Osteoblast (primary cell): ENCODE measurements at regions not wholly inside any gene's neighbourhood (a gene's known extent, or its start where the extent isn't known, plus 50 kb on each side); places are given as distances from the start of the nearest gene placed in this dataset.

Experiments used
- DNase-seq: peaks from one replicate; pipeline ENCODE4 v3.0.0; 2011; ENCODE audit warnings: low spot score, mixed read lengths; ENCODE audit not compliant: insufficient read length; ENCODE audit errors: missing footprints
- H2AFZ ChIP-seq: 2 replicates; pipeline ENCODE4 v1.6.0; 2011; ENCODE audit warnings: mild to moderate bottlenecking, low read length
- H3K27ac ChIP-seq: 2 replicates; pipeline ENCODE4 v1.5.1; 2011; ENCODE audit warnings: mild to moderate bottlenecking, low read depth, low read length, moderate library complexity
- H3K27me3 ChIP-seq: 2 replicates; pipeline ENCODE4 v1.6.0; 2012; ENCODE audit warnings: mild to moderate bottlenecking, control low read depth, inconsistent platforms, low read length, moderate library complexity; ENCODE audit not compliant: insufficient read depth
- H3K36me3 ChIP-seq: 2 replicates; pipeline ENCODE4 v1.5.1; 2011; ENCODE audit warnings: mild to moderate bottlenecking, low read length, control low read depth, moderate library complexity; ENCODE audit not compliant: insufficient read depth
- H3K4me1 ChIP-seq: 2 replicates; pipeline ENCODE4 v1.5.1; 2011; ENCODE audit warnings: mild to moderate bottlenecking, low read length, control low read depth, moderate library complexity; ENCODE audit not compliant: insufficient read depth
- H3K4me2 ChIP-seq: 2 replicates; pipeline ENCODE4 v1.6.0; 2011; ENCODE audit warnings: mild to moderate bottlenecking, low read length; ENCODE audit not compliant: insufficient read depth
- H3K4me3 ChIP-seq: fragments of 200-600 bp; sonication (generic); 3 replicates; pipeline ENCODE4 v1.5.1; 2012; ENCODE audit warnings: mild to moderate bottlenecking, low read length, inconsistent platforms; ENCODE audit not compliant: insufficient read depth
- H3K79me2 ChIP-seq: 2 replicates; pipeline ENCODE4 v1.6.0; 2012; ENCODE audit warnings: mild to moderate bottlenecking, low read length, control low read depth, inconsistent platforms; ENCODE audit not compliant: insufficient read depth
- H3K9me3 ChIP-seq: 2 replicates; pipeline ENCODE4 v1.5.1; 2011; ENCODE audit warnings: low read depth, low read length, control low read depth
- H4K20me1 ChIP-seq: 2 replicates; pipeline ENCODE4 v1.6.0; 2012; ENCODE audit warnings: mild to moderate bottlenecking, low read length, control low read depth; ENCODE audit not compliant: insufficient read depth
- CTCF ChIP-seq: IDR thresholded peaks from 2 replicates; pipeline ENCODE4 v1.5.1; 2011; ENCODE audit warnings: mild to moderate bottlenecking, low read depth, low read length, moderate library complexity; ENCODE audit errors: extremely low read depth

- Histone ChIP-seq H3K79me2 (no peaks in the 10 kb centered on the region), H4K20me1 (no peaks in the 10 kb centered on the region), H3K27ac (no peak overlapping the region), H3K36me3 (no peaks in the 10 kb centered on the region), H3K4me2 (no peak overlapping the region), H2AFZ (no peak overlapping the region), H3K4me1 (no peaks in the 10 kb centered on the region), H3K4me3 (no peak overlapping the region), H3K27me3 (peaks cover 23% of the 10 kb centered on the region), H3K9me3 (no peaks in the 10 kb centered on the region)
- DNase-seq: no peak
- TF ChIP-seq CTCF: no peak
Measured at GRCh38 chrX:69069876-69070275, 95.4 kb downstream of the PJA1 start.

- no peak for TF ChIP-seq CTCF
- no peak overlapping the region for H2AFZ ChIP-seq
Measured at GRCh38 chrX:69069086-69069445, 96.2 kb downstream of the PJA1 start.

GRCh38 chrX:69068301-69069085 lies 96.8 kb downstream of the PJA1 start:
- H3K27ac ChIP-seq: no peak overlapping the region
- H3K79me2 ChIP-seq: no peaks in the 10 kb centered on the region
- H3K4me3 ChIP-seq: no peak overlapping the region
- no peaks in the 10 kb centered on the region for H3K36me3 ChIP-seq
- H3K4me2 ChIP-seq: no peak overlapping the region
- H3K9me3 ChIP-seq: no peaks in the 10 kb centered on the region
- no peak overlapping the region for H2AFZ ChIP-seq
- DNase-seq: no peak
- H4K20me1 ChIP-seq: no peaks in the 10 kb centered on the region
- no peak for TF ChIP-seq CTCF
- H3K27me3 ChIP-seq: peaks cover 28% of the 10 kb centered on the region
- no peaks in the 10 kb centered on the region for H3K4me1 ChIP-seq

More at GRCh38 chrX:69069086-69069445, 96.2 kb downstream of the PJA1 start:
- no peaks in the 10 kb centered on the region for H3K36me3 ChIP-seq
- no peaks in the 10 kb centered on the region for H3K79me2 ChIP-seq
- peaks cover 28% of the 10 kb centered on the region for H3K27me3 ChIP-seq
- H3K4me1 ChIP-seq: no peaks in the 10 kb centered on the region
- DNase-seq: no peak
- no peaks in the 10 kb centered on the region for H3K9me3 ChIP-seq
- no peaks in the 10 kb centered on the region for H4K20me1 ChIP-seq
- no peak overlapping the region for H3K4me2 ChIP-seq
- H3K4me3 ChIP-seq: no peak overlapping the region
- no peak overlapping the region for H3K27ac ChIP-seq

- no peak overlapping the region for H2AFZ ChIP-seq
- H3K27me3 ChIP-seq: peaks cover 30% of the 10 kb centered on the region
- no peaks in the 10 kb centered on the region for H3K36me3 ChIP-seq
Measured at GRCh38 chrX:69067841-69068240, 97.4 kb downstream of the PJA1 start.

More at GRCh38 chrX:69067841-69068240, 97.4 kb downstream of the PJA1 start:
- no peaks in the 10 kb centered on the region for H4K20me1 ChIP-seq
- no peak overlapping the region for H3K4me3 ChIP-seq
- H3K4me1 ChIP-seq: no peaks in the 10 kb centered on the region
- H3K79me2 ChIP-seq: no peaks in the 10 kb centered on the region
- H3K9me3 ChIP-seq: no peaks in the 10 kb centered on the region
- no peak for DNase-seq
- H3K27ac ChIP-seq: no peak overlapping the region
- no peak overlapping the region for H3K4me2 ChIP-seq
- TF ChIP-seq CTCF: no peak
